ENCODE measurements at regions not wholly inside any gene's neighbourhood (a gene's known extent, or its start where the extent isn't known, plus 50 kb on each side); places are given as distances from the start of the nearest gene placed in this dataset.

DNA sequence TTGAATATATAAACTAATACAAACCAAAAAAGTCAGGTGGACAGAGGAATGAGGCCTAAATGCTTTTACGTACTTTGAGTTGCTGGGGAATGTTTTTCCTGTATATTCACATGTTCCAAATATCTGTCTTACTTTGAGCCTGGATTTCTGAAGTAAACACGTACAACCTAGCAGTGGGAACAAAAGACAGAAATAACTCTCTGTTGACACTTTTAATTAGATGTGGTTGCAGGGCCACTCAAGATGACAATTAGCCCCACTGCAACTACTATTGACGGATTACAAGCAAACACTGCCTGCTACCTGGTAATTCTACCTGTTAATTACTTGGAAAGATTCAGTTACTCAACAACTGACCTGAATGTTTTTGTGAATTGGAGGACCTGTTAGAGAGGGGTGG, 196.9 kb downstream of the TTLL7 start:
- TF ChIP-seq CTCF (IDR thresholded peaks at IDR 0.05) (no peak), POLR2A (IDR thresholded peaks at IDR 0.05) (no peak)

Measured in adrenal gland (tissue), 5 donors.